ENCODE measurements at regions not wholly inside any gene's neighbourhood (a gene's known extent, or its start where the extent isn't known, plus 50 kb on each side); places are given as distances from the start of the nearest gene placed in this dataset.

DNA sequence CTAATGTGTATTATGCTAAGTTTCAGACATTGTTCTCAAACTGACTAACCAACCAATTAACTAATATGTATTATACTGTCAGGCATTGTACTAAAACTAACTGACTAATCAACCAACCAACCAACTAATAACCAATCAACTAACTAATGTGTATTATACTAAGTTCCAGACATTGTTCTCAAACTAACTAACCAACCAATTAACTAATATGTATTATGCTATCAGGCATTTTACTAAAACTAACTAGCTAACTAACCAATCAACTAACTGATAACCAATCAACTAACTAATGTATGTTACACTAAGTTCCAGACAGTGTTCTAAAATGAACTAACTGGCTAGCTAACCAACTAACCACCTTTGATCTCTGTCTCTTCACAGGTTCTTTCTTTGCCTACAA lies 152.3 kb downstream of the SUDS3 start:
- FAIRE-seq (no peak), DNase-seq (ENCODE audit: insufficient read length, low spot score) (no peak)
- TF ChIP-seq, protein P1, sequence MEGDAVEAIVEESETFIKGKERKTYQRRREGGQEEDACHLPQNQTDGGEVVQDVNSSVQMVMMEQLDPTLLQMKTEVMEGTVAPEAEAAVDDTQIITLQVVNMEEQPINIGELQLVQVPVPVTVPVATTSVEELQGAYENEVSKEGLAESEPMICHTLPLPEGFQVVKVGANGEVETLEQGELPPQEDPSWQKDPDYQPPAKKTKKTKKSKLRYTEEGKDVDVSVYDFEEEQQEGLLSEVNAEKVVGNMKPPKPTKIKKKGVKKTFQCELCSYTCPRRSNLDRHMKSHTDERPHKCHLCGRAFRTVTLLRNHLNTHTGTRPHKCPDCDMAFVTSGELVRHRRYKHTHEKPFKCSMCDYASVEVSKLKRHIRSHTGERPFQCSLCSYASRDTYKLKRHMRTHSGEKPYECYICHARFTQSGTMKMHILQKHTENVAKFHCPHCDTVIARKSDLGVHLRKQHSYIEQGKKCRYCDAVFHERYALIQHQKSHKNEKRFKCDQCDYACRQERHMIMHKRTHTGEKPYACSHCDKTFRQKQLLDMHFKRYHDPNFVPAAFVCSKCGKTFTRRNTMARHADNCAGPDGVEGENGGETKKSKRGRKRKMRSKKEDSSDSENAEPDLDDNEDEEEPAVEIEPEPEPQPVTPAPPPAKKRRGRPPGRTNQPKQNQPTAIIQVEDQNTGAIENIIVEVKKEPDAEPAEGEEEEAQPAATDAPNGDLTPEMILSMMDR (IDR thresholded peaks at IDR 0.05; ENCODE audit: insufficient read depth, missing control alignments), result no peak

DNA sequence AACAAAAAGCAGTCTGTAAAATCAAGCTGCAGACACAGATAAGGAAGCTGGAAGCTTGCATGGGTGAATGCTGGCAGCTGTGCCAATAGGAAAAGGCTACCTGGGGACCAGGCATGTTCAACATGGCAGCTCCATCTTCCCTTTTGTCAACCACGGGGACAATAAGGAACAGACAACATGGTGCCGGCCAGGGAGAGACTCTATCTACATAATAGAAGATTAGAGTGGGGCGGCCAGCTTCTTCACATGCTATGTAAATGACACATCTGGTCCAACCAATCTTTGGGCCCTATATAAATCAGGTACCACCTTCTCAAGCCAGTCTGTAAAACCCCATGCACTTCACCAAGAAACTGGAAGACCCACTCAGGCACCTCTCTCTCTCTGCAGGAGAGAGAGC lies 157.6 kb downstream of the SUDS3 start:
- DNase-seq (ENCODE audit: insufficient read length, low spot score), result no peak
- TF ChIP-seq, protein P1 (IDR thresholded peaks at IDR 0.05; ENCODE audit: insufficient read depth, missing control alignments), result no peak
- FAIRE-seq, result no peak

DNA sequence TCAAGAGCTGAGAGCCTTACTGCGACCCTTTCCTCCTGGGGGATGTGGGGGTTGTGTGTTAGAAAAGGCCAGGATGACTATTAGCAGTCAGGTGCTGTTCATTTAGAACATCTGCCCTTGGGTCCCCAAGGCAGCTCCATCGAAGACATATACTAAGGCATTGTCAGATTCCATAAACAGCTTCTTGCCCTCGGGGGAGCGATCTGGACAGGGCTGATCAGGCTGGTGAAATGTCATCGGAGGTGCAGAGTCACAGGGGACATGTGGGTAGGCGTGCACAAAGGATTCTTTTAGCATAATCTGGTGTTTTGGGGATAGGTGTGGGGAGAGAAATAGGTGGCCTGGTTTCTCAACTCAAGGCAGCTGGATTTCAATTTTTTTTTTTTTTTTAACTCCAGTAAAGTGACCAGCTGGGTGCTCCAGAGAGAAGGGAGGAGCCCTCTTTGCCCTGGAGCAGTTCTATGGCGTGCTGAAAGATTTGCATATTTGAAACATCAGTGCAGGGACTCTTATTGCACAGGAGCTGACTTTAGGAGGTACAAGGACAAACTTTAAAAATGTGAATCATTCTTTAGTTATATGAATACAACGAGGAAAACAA lies 160.1 kb downstream of the SUDS3 start:
- TF ChIP-seq, protein P1 (IDR thresholded peaks at IDR 0.05; ENCODE audit: insufficient read depth, missing control alignments), result no peak
- FAIRE-seq (no peak), DNase-seq (ENCODE audit: insufficient read length, low spot score) (no peak)

DNA sequence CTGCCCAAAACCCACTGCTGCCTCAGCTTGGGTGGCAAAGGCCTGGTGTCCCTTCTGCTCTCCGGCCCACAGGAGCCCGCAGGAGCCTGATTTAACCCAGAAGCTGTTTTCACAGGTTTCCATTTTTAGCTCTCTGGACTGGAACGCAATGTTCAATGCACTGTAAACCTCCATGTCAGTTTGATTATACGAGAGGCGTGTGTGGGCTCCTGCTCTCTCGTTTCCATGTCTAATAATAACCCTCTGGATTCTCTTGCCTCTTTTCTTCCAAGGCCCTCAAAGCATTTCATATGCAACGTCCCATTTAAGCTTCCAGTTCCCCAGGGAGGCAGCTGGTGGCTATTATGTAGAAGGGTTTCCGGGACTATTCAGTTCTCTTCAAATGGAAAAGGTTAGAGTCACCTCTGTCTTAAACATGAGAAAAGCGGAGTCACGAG lies 161.1 kb downstream of the SUDS3 start:
- no peak for DNase-seq (ENCODE audit: insufficient read length, low spot score)
- no peak for FAIRE-seq
- TF ChIP-seq, protein P1 (IDR thresholded peaks at IDR 0.05; ENCODE audit: insufficient read depth, missing control alignments), result no peak

DNA sequence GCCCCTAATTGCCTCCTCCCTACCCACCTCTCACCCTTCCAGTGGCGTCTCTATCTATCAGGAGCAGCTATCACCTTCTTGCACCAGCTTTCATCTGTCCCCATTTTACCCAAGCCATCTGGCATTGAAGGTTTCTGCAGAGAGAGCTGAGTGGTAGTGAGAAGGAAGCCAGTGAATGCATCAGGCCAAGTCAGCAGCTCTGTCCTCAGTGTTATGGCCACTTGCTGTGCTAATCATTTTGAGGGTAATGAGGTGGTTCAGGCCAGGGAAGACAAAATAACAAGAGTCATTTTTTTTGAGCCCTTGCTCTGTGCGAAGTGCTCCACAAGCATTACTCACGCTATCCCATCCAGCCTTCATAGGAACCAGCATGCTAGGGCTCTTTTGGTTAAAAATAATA lies 164.7 kb downstream of the SUDS3 start:
- no peak for DNase-seq (ENCODE audit: insufficient read length, low spot score)
- FAIRE-seq, result no peak
- TF ChIP-seq, protein P1 (IDR thresholded peaks at IDR 0.05; ENCODE audit: insufficient read depth, missing control alignments), result no peak

DNA sequence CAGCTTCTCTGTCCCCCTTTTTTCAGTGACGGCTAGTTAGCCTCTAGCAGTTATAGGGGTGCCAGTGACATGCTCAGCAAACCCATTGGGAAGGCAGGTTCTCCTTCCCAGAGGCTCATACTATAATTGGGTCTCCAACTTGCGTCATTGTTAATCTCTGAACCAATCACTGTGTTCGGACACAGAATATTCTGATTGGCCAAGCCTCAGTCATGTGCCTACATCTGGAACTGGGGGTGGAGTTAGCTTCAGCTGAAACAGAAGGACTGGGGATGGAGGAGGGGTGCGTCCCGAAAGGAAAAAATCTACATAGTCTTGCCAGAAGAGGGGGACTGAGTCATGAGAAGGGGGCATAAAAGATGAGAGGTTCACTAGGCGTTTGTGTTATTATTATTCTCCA lies 165.6 kb downstream of the SUDS3 start:
- TF ChIP-seq, protein P1 (IDR thresholded peaks at IDR 0.05; ENCODE audit: insufficient read depth, missing control alignments), result no peak
- DNase-seq (ENCODE audit: insufficient read length, low spot score) (no peak), FAIRE-seq (no peak)

DNA sequence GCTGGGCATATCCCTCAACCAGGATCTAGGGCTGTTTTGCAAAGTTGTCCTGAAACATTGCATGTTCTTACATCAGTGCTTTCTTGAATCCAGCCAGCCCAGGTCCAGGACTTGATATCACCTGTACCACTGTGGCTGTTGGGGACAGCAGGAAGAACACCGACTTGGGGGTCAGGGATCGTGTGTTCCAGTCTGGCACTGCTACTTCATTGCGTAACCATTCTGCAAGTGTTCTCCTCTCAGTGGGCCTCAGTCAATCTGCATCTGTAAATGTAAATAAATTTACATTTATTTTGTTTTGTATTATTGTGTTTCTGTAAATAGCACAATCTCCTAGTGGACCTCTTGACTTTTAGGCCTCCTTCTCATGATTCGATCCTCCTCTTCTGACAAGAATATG lies 167.3 kb downstream of the SUDS3 start:
- DNase-seq (ENCODE audit: insufficient read length, low spot score) (no peak), FAIRE-seq (no peak)
- TF ChIP-seq, protein P1 (IDR thresholded peaks at IDR 0.05; ENCODE audit: insufficient read depth, missing control alignments), result no peak
